ENCODE measurements at regions not wholly inside any gene's neighbourhood (a gene's known extent, or its start where the extent isn't known, plus 50 kb on each side); places are given as distances from the start of the nearest gene placed in this dataset.

DNA sequence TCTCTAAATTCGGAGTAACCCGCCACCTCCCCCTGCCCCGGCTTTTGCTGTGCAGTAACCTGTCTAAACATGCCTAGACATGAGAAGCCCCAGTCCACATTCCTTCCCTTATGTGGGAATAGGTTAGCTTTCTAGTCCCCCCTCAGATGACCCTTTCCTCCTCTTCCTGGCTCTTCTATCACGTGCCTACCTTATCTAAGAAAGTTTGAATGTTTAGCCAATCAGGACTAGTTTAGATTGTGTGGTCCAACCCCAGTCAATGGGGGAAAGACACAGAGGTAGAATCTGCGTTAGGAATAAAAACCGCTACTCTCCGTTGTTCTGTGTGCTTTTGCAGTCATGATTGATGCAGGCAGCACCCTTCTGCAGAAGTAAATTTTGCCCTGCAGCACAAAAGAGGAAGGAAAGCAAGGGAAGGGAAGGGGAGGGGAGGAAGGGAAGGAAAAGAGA is 69.0 kb upstream of the CD93 start:
- Histone ChIP-seq H3K27me3 (ENCODE audit: control insufficient read depth, insufficient read depth, low read length) (no peaks in the 10 kb centered on the region), H3K36me3 (ENCODE audit: control insufficient read depth, insufficient read depth, low read length) (no peaks in the 10 kb centered on the region), H3K27ac (ENCODE audit: low read depth, low read length) (no peak overlapping the region), H3K9ac (ENCODE audit: low read length) (no peak overlapping the region), H3K4me1 (ENCODE audit: control insufficient read depth, insufficient read depth, low read length) (peaks cover 6% of the 10 kb centered on the region), H3K4me3 (ENCODE audit: low read length) (peak overlapping the region; percentile 24)

DNA sequence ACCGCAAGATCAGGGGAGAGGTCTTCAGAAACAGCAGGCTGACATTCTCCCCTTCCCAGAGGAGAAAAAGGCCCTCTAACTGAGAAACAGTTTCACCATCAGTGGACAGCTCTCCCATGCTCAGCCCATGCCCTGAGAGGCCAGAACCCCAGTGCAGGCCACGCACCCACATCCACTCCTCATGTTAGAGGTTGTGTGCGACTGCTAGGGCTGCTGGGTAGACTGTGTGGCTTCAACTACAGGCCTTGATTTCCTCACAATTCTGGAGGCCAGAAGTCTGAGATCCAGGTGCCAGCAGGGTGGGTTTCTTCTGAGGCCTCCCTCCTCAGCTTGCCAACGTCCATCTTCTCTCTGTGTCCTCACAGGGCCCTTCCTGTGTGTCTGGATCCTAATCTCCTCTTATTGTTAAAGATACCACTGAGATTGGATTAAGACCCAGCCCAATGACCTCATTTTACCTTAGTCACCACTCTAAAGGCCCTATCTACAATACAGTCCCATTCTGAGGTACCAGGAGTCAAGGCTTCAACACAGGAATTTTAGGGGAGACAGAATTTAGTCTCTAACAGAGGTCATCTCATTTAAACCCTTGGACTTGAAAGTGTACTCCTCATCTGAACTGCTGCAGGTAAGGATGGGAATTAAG is 67.7 kb upstream of the CD93 start:
- H3K9ac ChIP-seq (ENCODE audit: low read length): no peak overlapping the region
- H3K27me3 ChIP-seq (ENCODE audit: control insufficient read depth, insufficient read depth, low read length): no peaks in the 10 kb centered on the region
- H3K4me1 ChIP-seq (ENCODE audit: control insufficient read depth, insufficient read depth, low read length): peaks cover 6% of the 10 kb centered on the region
- no peak overlapping the region for H3K27ac ChIP-seq (ENCODE audit: low read depth, low read length)
- no peak overlapping the region for H3K4me3 ChIP-seq (ENCODE audit: low read length)
- no peaks in the 10 kb centered on the region for H3K36me3 ChIP-seq (ENCODE audit: control insufficient read depth, insufficient read depth, low read length)

DNA sequence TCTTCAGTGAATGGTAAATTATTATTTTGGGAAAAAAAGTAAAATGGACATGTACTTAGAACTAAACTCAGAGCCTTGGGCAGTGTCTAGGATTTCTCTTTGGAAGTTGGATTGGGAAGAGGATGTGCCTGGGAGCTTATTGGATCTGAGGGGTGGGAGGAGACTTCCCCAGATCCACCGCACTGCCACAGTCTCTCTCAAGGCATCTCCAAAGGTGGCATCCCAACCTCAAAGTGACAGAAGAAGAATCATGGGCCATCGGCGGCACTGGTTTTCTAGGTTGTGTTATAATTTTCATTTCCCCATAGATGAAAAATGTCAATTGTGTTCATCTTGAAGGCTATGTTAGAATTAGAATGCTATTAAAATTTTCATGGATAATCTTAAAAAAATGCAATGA is 66.8 kb upstream of the CD93 start:
- Histone ChIP-seq H3K36me3 (ENCODE audit: control insufficient read depth, insufficient read depth, low read length) (no peaks in the 10 kb centered on the region), H3K4me1 (ENCODE audit: control insufficient read depth, insufficient read depth, low read length) (peaks cover 6% of the 10 kb centered on the region), H3K9ac (ENCODE audit: low read length) (no peak overlapping the region), H3K27me3 (ENCODE audit: control insufficient read depth, insufficient read depth, low read length) (no peaks in the 10 kb centered on the region), H3K4me3 (ENCODE audit: low read length) (no peak overlapping the region), H3K27ac (ENCODE audit: low read depth, low read length) (no peak overlapping the region)

DNA sequence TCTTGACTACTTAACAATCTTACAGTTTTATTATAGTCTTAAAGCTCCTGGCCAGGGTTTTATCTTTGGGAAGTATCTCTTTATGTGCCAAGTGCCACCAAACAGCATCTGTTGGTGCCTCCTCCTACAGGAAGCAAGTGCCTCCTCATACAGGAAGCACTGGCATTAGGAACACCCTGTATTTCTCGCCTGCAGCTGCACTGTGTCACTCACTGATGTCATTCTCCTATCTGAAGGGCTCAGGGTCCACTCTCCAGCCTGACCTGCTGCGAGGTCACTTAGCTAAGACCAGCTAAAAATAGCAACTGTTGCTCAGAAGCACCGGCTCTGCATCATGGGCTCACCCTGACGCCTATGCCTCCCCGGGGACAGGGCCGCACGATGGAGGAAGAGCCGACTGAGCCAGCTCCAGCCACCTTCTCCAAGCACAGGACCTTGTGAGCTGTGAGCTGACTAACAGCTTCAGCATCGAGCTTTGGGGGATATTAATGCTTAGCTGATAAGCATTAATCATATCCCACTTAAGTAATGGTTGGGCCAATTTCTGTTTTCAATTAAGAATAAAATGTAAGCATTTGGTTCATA is 66.3 kb upstream of the CD93 start:
- H3K27ac ChIP-seq (ENCODE audit: low read depth, low read length): no peak overlapping the region
- no peak overlapping the region for H3K4me3 ChIP-seq (ENCODE audit: low read length)
- H3K9ac ChIP-seq (ENCODE audit: low read length): no peak overlapping the region
- H3K36me3 ChIP-seq (ENCODE audit: control insufficient read depth, insufficient read depth, low read length): no peaks in the 10 kb centered on the region
- no peaks in the 10 kb centered on the region for H3K27me3 ChIP-seq (ENCODE audit: control insufficient read depth, insufficient read depth, low read length)
- peaks cover 6% of the 10 kb centered on the region for H3K4me1 ChIP-seq (ENCODE audit: control insufficient read depth, insufficient read depth, low read length)

DNA sequence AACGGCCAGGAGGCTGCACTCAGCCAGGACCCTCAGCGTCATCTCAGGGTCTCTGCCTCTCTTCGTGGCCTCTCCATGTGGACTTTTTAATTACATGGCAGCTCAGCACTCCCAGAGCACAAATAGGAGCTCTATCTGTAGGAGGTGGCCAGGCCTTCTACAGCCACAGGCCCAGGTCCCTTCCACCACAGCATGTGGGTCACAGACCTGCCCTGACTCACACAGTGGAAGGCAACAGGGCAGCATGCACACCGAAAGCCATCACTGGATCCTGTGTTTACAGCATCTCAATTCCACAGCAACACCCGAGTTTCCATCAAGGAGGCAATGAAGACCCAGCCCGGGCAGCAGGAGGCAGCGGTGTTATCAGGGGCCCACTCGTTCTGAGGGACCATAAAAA is 65.8 kb upstream of the CD93 start:
- no peak overlapping the region for H3K4me3 ChIP-seq (ENCODE audit: low read length)
- H3K36me3 ChIP-seq (ENCODE audit: control insufficient read depth, insufficient read depth, low read length): no peaks in the 10 kb centered on the region
- H3K27me3 ChIP-seq (ENCODE audit: control insufficient read depth, insufficient read depth, low read length): no peaks in the 10 kb centered on the region
- no peak overlapping the region for H3K27ac ChIP-seq (ENCODE audit: low read depth, low read length)
- no peak overlapping the region for H3K9ac ChIP-seq (ENCODE audit: low read length)
- H3K4me1 ChIP-seq (ENCODE audit: control insufficient read depth, insufficient read depth, low read length): peaks cover 6% of the 10 kb centered on the region

DNA sequence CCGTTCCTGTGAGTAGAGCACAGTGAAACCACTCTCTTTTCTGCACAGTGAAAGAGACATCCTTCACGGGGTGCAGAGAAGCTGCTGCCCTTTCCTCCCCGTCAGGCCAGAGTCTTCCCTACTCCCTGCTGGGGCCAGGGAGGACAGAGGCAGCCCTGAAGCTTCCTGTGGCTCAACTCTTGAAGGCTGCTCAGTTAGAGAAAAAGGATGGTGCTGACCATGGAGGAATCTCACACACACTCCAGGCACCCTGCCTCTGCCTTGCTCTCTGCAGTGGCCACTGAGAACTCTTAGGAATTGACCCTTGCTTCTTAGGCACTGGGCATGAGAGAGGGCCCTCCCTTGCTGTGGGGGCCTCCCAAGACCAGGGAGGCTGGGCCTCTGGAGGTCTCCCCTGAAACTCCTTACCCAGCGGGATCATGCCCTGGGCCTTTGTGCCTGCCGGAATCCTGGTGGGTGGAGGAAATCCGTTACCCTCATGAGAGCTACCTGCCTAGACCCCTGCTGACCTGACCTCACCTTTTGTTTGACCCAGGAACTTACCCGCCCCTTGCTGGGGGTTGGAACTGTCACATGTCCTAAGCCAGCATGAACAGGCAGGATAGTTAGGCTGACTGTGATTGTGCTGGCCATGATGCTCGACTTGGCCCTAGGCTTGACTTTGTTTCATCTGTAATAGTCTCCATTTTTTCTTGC is 65.0 kb upstream of the CD93 start:
- peaks cover 6% of the 10 kb centered on the region for H3K4me1 ChIP-seq (ENCODE audit: control insufficient read depth, insufficient read depth, low read length)

DNA sequence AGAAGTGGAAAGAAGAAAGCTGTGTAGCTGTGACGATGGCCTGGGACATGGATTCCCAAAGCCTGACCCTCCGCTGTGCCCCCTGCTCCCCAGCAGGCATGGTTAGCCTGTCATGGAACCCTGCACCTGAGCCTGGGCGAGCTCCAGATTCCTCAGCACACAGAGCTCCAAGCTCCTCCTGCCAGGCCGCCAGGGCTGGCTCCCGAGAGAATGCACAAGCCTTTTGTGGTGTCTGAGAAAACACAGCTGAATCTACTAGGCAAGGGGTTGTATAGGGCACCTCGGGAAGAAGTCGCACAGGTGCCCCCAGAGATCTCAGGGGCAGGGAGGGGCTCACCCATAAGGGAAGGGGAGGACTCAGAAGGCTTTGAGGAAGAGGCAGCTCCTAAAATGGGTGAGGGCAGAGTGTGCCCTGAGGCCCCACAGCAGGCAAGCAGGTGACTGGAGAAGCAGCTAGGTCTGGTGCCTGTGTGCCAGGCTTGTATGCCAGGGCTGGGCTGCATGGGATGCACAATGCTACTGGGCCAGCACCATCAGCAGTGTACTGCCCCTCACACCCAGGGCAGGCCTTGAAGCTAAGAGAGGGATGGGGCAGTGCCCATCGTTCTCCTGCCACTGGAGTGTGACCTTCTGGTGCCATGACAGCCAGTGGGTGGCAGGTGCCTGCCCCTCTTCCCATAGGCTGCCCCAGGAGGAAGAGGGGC is 64.3 kb upstream of the CD93 start:
- Histone ChIP-seq H3K27me3 (ENCODE audit: control insufficient read depth, insufficient read depth, low read length) (no peaks in the 10 kb centered on the region), H3K4me1 (ENCODE audit: control insufficient read depth, insufficient read depth, low read length) (peaks cover 6% of the 10 kb centered on the region), H3K27ac (ENCODE audit: low read depth, low read length) (no peak overlapping the region), H3K36me3 (ENCODE audit: control insufficient read depth, insufficient read depth, low read length) (no peaks in the 10 kb centered on the region), H3K9ac (ENCODE audit: low read length) (no peak overlapping the region), H3K4me3 (ENCODE audit: low read length) (no peak overlapping the region)

More for the DNA sequence above, 65.0 kb upstream of the CD93 start:
- no peak overlapping the region for H3K27ac ChIP-seq (ENCODE audit: low read depth, low read length)
- H3K36me3 ChIP-seq (ENCODE audit: control insufficient read depth, insufficient read depth, low read length): no peaks in the 10 kb centered on the region
- no peak overlapping the region for H3K9ac ChIP-seq (ENCODE audit: low read length)
- H3K4me3 ChIP-seq (ENCODE audit: low read length): no peak overlapping the region
- no peaks in the 10 kb centered on the region for H3K27me3 ChIP-seq (ENCODE audit: control insufficient read depth, insufficient read depth, low read length)

DNA sequence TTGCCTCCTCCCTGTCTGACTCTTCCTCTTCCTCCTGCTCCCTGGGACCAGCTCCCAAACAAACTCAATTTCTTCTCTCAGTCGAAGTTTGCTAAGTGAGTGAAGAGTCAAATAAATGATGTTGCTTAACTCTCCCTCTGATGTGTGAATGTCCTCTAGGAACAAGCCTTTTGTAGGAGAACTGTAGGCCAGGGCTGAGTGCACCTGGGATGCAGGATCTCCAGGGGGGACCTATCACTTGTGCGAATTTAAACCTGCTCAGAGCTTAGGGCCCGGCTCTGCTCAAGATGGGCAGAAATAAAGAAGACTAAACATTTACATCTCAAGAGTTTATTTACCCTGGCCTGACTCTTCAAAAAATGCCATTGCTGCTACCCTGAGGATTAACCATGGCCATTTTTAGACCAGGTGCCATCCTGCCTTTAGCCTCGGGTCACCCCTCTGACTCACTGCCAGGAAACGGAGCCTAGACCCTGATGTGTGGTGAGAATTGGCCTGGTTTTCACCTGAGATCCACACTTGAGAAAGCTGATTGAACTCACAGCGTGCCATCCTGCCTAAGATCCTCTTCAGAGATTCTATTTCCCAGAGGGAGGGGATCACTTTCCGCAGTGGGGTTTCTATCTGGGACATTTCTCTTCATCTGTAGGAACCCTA is 63.6 kb upstream of the CD93 start:
- peaks cover 6% of the 10 kb centered on the region for H3K4me1 ChIP-seq (ENCODE audit: control insufficient read depth, insufficient read depth, low read length)
- H3K27me3 ChIP-seq (ENCODE audit: control insufficient read depth, insufficient read depth, low read length): no peaks in the 10 kb centered on the region
- H3K36me3 ChIP-seq (ENCODE audit: control insufficient read depth, insufficient read depth, low read length): no peaks in the 10 kb centered on the region
- no peak overlapping the region for H3K9ac ChIP-seq (ENCODE audit: low read length)
- no peak overlapping the region for H3K4me3 ChIP-seq (ENCODE audit: low read length)
- no peak overlapping the region for H3K27ac ChIP-seq (ENCODE audit: low read depth, low read length)

DNA sequence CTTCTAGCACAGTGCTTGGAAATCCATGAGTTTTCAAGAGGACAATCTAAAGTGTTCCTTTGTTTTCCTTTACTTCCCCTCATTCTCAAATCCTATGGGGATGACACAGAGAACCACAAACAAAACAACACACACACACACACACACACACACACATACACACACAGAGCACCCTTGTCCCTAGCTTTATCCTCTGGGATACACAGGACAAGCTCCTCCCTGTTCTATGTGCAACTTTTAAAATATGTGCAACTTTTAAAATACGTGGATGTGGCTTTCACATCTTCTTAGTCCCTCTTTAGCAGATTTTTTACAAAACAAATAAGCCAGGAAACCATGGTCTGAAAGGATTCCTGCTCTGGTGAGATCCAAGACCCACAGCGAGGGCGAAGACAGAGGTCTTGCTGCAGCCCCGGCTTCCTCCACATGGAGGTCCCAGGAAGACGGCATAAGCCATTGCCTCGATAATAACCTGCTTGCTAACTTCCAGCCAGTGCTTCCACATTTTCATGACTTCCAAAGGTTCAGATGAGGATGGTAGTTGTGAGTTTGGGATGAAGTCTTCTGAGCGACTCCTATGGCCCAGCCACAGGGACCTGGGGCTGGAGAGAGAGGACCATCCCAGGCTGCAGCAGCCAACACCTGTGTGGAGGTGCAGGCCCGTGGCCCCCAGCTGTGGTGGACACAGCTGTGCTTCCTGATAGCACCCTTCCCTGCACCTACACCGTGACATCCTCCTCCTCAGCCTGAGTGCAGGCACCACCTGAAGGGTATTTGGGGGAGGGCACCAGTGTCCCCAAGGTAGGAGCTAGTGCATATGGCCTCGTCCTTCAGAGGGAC is 62.8 kb upstream of the CD93 start:
- H3K27ac ChIP-seq (ENCODE audit: low read depth, low read length): no peak overlapping the region
- H3K27me3 ChIP-seq (ENCODE audit: control insufficient read depth, insufficient read depth, low read length): no peaks in the 10 kb centered on the region
- no peaks in the 10 kb centered on the region for H3K36me3 ChIP-seq (ENCODE audit: control insufficient read depth, insufficient read depth, low read length)
- H3K9ac ChIP-seq (ENCODE audit: low read length): no peak overlapping the region
- H3K4me1 ChIP-seq (ENCODE audit: control insufficient read depth, insufficient read depth, low read length): no peaks in the 10 kb centered on the region
- no peak overlapping the region for H3K4me3 ChIP-seq (ENCODE audit: low read length)

DNA sequence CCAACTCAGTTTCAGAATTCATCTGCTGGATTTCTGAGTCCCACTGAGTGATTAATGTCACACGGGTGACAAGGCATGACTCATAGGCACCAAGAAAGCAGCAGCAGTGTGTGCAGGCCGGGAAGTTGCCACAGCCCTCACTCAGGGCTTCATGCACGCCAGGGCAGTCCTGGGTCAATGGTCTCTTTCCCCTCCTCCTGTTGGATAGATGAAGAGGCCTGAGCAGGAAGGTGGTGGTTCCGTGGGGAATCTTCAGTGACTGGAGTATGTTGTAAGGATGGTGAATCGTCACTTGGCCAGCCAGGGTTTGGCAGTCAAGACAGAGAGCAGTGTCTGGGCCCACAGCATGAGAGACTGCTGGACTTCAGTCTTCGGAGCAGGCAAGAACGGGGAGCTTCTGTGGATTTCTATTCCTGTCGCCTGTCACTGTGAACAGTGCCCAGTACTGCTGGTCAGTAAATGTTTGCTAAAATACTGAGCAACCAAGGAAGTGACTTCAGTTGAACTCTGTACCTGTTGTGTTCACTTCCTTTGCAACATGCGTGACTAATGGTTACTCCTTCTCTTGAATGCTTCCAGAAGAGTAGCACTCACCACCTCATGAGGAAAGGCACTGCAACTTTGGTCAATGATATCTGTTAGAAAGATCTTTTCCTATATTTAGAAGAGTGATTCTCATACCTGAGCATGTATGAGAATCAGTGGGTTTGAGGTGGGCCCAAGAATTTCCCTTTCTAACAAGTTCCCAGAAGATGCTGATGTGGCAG is 62.0 kb upstream of the CD93 start:
- Histone ChIP-seq H3K9ac (ENCODE audit: low read length) (no peak overlapping the region), H3K4me1 (ENCODE audit: control insufficient read depth, insufficient read depth, low read length) (no peaks in the 10 kb centered on the region), H3K36me3 (ENCODE audit: control insufficient read depth, insufficient read depth, low read length) (no peaks in the 10 kb centered on the region), H3K27me3 (ENCODE audit: control insufficient read depth, insufficient read depth, low read length) (no peaks in the 10 kb centered on the region), H3K4me3 (ENCODE audit: low read length) (no peak overlapping the region), H3K27ac (ENCODE audit: low read depth, low read length) (no peak overlapping the region)

DNA sequence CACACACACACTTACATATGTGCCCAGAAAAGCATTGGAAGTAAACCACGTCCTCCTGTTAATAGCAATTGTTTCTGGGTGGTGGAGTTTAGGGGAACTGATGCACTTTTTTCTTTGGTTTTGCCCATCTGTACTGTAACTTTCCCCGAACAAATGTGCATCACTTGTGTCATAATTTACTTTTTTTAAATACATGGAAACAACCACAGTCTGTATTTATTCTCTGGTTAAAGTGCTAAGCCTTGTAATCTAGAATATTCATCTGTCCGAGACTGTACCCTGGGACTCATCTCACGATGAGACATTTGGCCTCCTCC is 61.5 kb upstream of the CD93 start:
- H3K4me1 ChIP-seq (ENCODE audit: control insufficient read depth, insufficient read depth, low read length): no peaks in the 10 kb centered on the region
- no peak overlapping the region for H3K27ac ChIP-seq (ENCODE audit: low read depth, low read length)
- no peak overlapping the region for H3K4me3 ChIP-seq (ENCODE audit: low read length)
- H3K36me3 ChIP-seq (ENCODE audit: control insufficient read depth, insufficient read depth, low read length): no peaks in the 10 kb centered on the region
- H3K27me3 ChIP-seq (ENCODE audit: control insufficient read depth, insufficient read depth, low read length): no peaks in the 10 kb centered on the region
- no peak overlapping the region for H3K9ac ChIP-seq (ENCODE audit: low read length)

All from rectal smooth muscle tissue (tissue), 1 donor.